HG02623 (cell line): ENCODE measurements at regions not wholly inside any gene's neighbourhood (a gene's known extent, or its start where the extent isn't known, plus 50 kb on each side); places are given as distances from the start of the nearest gene placed in this dataset.

Experiments
- ATAC-seq: cut with Tn5 transposase; IDR thresholded peaks from one replicate; pipeline ENCODE4 v1.9.1; 2021; ENCODE audit warnings: moderate library complexity; ENCODE audit not compliant: unreplicated experiment

- no peak for ATAC-seq
Measured at GRCh38 chr20:6576726-6577125, 190.8 kb upstream of the BMP2 start.

GRCh38 chr20:6575912-6576401 lies 191.5 kb upstream of the BMP2 start:
- no peak for ATAC-seq

GRCh38 chr20:6566821-6567220 lies 200.7 kb upstream of the BMP2 start:
- ATAC-seq: no peak

- no peak for ATAC-seq
Measured at GRCh38 chr20:6562111-6562510, 205.4 kb upstream of the BMP2 start.

- no peak for ATAC-seq
Measured at GRCh38 chr20:6560978-6561377, 206.5 kb upstream of the BMP2 start.

- no peak for ATAC-seq
Measured at GRCh38 chr20:6559791-6560190, 207.7 kb upstream of the BMP2 start.

GRCh38 chr20:6558341-6558740 lies 209.1 kb upstream of the BMP2 start:
- ATAC-seq: no peak

- no peak for ATAC-seq
Measured at GRCh38 chr20:6533761-6534479, 233.6 kb upstream of the BMP2 start.

GRCh38 chr20:6533351-6533750 lies 234.1 kb upstream of the BMP2 start:
- ATAC-seq: no peak

- ATAC-seq: no peak
Measured at GRCh38 chr20:6530779-6531315, 236.6 kb upstream of the BMP2 start.

GRCh38 chr20:6530254-6530653 lies 237.2 kb upstream of the BMP2 start:
- ATAC-seq: no peak

GRCh38 chr20:6525447-6526303 lies 241.8 kb upstream of the BMP2 start:
- ATAC-seq: no peak

GRCh38 chr20:6524305-6524704 lies 243.2 kb upstream of the BMP2 start:
- no peak for ATAC-seq

GRCh38 chr20:6519556-6519955 lies 247.9 kb upstream of the BMP2 start:
- no peak for ATAC-seq

- ATAC-seq: no peak
Measured at GRCh38 chr20:6515261-6515660, 252.2 kb upstream of the BMP2 start.

- no peak for ATAC-seq
Measured at GRCh38 chr20:6513599-6513998, 253.9 kb upstream of the BMP2 start.

- no peak for ATAC-seq
Measured at GRCh38 chr20:6509374-6509773, 258.1 kb upstream of the BMP2 start.

- no peak for ATAC-seq
Measured at GRCh38 chr20:6506906-6507305, 260.6 kb upstream of the BMP2 start.

GRCh38 chr20:6504826-6505225 lies 262.7 kb upstream of the BMP2 start:
- no peak for ATAC-seq

GRCh38 chr20:6504179-6504578 lies 263.3 kb upstream of the BMP2 start:
- no peak for ATAC-seq

GRCh38 chr20:6502999-6503398 lies 264.5 kb upstream of the BMP2 start:
- no peak for ATAC-seq

GRCh38 chr20:6502219-6502618 lies 265.3 kb upstream of the BMP2 start:
- no peak for ATAC-seq
